Right cardiac atrium (tissue), 5 donors: ENCODE measurements at regions not wholly inside any gene's neighbourhood (a gene's known extent, or its start where the extent isn't known, plus 50 kb on each side); places are given as distances from the start of the nearest gene placed in this dataset.
"Not testable (repeated sequence)": the region's sequence is repeated elsewhere in the genome, so short reads cannot be mapped to it uniquely, and the experiment has no call there.

Experiments
- ATAC-seq, 2 donors: fragments of 200-7000 bp; cut with Tn5 transposase; one replicate each; pipeline versions ENCODE4 v1.8.0 to v1.9.1; 2020; ENCODE audit warnings: moderate library complexity in 2 of 2, mild to moderate bottlenecking in 1 of 2
- DNase-seq, 3 donors: peaks; one replicate each; pipeline ENCODE4 v3.0.0-alpha.2; 2020
- H3K27ac ChIP-seq: one replicate; pipeline ENCODE4 v1.5.1; 2013; ENCODE audit warnings: mild to moderate bottlenecking, low read length, control low read depth, moderate library complexity
- H3K27me3 ChIP-seq: one replicate; pipeline ENCODE4 v1.6.1; 2013; ENCODE audit not compliant: control insufficient read depth, insufficient read depth
- H3K4me1 ChIP-seq: one replicate; pipeline ENCODE4 v1.6.1; 2013; ENCODE audit warnings: low read length; ENCODE audit not compliant: control insufficient read depth, insufficient read depth
- H3K4me3 ChIP-seq: one replicate; pipeline ENCODE4 v1.5.1; 2013; ENCODE audit warnings: low read length, control low read depth
- H3K9me3 ChIP-seq: one replicate; pipeline ENCODE4 v1.6.1; 2013; ENCODE audit warnings: low read length; ENCODE audit not compliant: control insufficient read depth
- WGBS: extraction: QIAGEN DNeasy Blood & Tissue Kit; methylation state at CpG from one replicate; pipeline ENCODE4 v1.1.7; 2013; 5-methylcytosine and 5-hydroxymethylcytosine counted together
- intact Hi-C, 4 donors: fragments of 100-400 bp; cut with DNase I; formaldehyde crosslinking; loops; one replicate each; pipeline versions ENCODE4 v1.11.0 to v1.14.0; 2022 to 2023
- donor health status: healthy with polysubstance abuse.
- donor health status: DM: no; HTN: yes; CAD: no.
- donor health status: DM: no; HTN: no; CAD: no.
- donor health status: DM: no; HTN: yes; CAD: no; lungs with severe emphysema.
- donor health status: DM: yes; HTN: yes; CAD: no.

- ATAC-seq = peak; percentile 94 to 97
- DNase-seq = peak; percentile 84 to 93 (median 92)
- WGBS = under 1% methylated on average over 43 of the region's 43 CpGs
- Histone ChIP-seq H3K9me3 (no peaks in the 10 kb centered on the region), H3K4me1 (no peaks in the 10 kb centered on the region), H3K27ac (peak overlapping the region; percentile 53), H3K4me3 (peak overlapping the region; percentile 73), H3K27me3 (no peaks in the 10 kb centered on the region)
- intact Hi-C loops = loop anchor here in 3 of 4 donors (5.0 to 10.0 kb wide), 3 partner anchors 103 to 178 kb away; no protein-coding TSS in a partner anchor
These were observed 84.9 kb downstream of the TRIM27 start for GRCh38 chr6:28838634-28839442.

DNA sequence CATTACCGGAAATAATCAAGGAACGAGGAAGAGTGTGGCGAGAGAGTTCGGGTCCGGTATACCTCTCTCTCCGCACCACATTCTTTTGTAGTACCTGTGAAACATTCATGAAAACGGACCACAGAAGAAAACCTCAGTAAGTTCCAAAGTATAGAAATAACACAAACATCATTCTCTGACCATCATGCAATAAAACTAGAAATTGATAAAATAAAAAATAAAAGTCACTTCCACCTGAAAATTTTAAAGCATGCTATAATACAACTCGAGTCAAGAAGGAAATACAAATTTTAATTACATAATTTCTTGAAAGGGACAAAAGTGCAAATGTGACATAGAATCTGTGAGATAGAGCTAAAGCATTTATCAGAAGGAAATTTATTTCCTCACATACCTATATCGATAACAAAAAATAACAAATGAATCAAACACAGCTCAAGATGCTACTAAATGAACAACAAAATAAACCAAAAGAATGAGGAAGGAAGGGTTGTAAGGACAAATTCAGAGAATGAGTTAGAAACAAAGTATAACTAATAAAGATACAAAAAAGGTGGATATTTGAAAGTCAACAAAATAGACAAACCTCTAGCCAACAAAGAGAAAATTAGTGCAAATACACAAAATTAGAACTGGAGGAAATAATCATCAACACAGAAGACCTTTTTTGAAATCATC, 84.2 kb downstream of the TRIM27 start:
- WGBS = 15% methylated on average over 9 of the region's 9 CpGs
- no peak overlapping the region for H3K27ac ChIP-seq
- DNase-seq = no peak
- no peaks in the 10 kb centered on the region for H3K27me3 ChIP-seq
- no peak for ATAC-seq
- no peaks in the 10 kb centered on the region for H3K9me3 ChIP-seq
- peak overlapping the region; percentile 73 for H3K4me3 ChIP-seq
- intact Hi-C loops = loop anchor here in 3 of 4 donors (5.0 to 10.0 kb wide), 3 partner anchors 103 to 178 kb away; no protein-coding TSS in a partner anchor
- H3K4me1 ChIP-seq = no peaks in the 10 kb centered on the region

DNA sequence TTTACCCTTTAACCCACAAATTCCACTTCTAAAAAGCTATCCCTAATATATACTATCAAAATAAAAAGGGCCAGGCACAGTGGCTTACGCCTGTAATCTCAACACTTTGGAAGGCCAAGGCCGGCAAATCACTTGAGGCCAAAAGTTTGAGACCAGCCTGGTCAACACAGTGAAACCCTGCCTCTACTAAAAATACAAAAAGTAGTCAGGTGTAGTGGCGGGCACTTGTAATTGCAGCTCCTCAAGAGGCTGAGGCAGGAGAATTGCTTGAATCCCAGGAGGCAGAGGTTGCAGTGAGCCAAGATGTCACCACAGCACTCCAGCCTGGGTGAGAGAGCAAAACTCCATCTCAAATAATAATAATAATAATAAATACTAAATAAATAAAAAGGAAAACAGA, 82.5 kb downstream of the TRIM27 start:
- H3K4me1 ChIP-seq = no peaks in the 10 kb centered on the region
- WGBS = 56% methylated on average over 3 of the region's 3 CpGs
- H3K9me3 ChIP-seq = no peaks in the 10 kb centered on the region
- DNase-seq (no peak), ATAC-seq (no peak)
- H3K27me3 ChIP-seq = no peaks in the 10 kb centered on the region
- intact Hi-C loops = no loop called here
- no peak overlapping the region for H3K27ac ChIP-seq
- H3K4me3 ChIP-seq = no peak overlapping the region

DNA sequence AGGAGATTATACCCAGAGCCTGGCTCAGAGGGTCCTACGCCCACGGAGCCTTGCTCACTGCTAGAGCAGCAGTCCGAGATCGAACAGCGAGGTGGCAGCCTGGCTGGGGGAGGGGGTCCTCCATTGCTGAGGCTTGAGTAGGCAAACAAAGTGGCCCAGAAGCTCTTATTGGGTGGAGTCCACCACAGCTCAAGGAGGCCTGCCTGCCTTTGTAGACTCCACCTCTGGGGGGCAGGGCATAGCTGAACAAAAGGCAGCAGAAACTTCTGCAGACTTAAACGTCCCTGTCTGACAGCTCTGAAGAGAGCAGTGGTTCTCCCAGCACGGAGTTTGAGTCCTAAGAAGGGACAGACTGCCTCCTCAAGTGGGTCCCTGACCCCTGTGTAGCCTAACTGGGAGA, 75.0 kb downstream of the TRIM27 start:
- intact Hi-C loops, H3K4me3 ChIP-seq, H3K4me1 ChIP-seq, H3K9me3 ChIP-seq, H3K27ac ChIP-seq, H3K27me3 ChIP-seq, ATAC-seq: not testable (repeated sequence)
- WGBS = 65% methylated on average over 7 of the region's 7 CpGs
- peak in 1 of 3 donors; percentile 34 for DNase-seq
